Effector memory CD8-positive, alpha-beta T cell (primary cell): ENCODE measurements at regions not wholly inside any gene's neighbourhood (a gene's known extent, or its start where the extent isn't known, plus 50 kb on each side); places are given as distances from the start of the nearest gene placed in this dataset.
"Not testable (repeated sequence)": the region's sequence is repeated elsewhere in the genome, so short reads cannot be mapped to it uniquely, and the experiment has no call there.

ENCODE experiments used
- ATAC-seq: fragments of 150-1000 bp; cut with Tn5 transposase; replicated peaks from 2 replicates; pipeline ENCODE4 v1.10.0; 2021; ENCODE audit warnings: mild to moderate bottlenecking, moderate library complexity
- DNase-seq, 3 experiments: peaks; one replicate each; pipeline ENCODE4 v3.0.0; 2021
- H3K27ac Mint-ChIP-seq, 2 donors: one replicate each; pipeline ENCODE4 v1.8.0; 2022; ENCODE audit warnings: mild to moderate bottlenecking in 2 of 2, mixed read lengths in 2 of 2, moderate library complexity in 2 of 2
- H3K27me3 Mint-ChIP-seq, 2 donors: one replicate each; pipeline ENCODE4 v1.8.0; 2022; ENCODE audit warnings: mixed read lengths in 2 of 2
- H3K36me3 Mint-ChIP-seq: one replicate; pipeline ENCODE4 v1.8.0; 2022; ENCODE audit warnings: mild to moderate bottlenecking, moderate library complexity, mixed read lengths; ENCODE audit not compliant: insufficient read depth
- H3K4me1 Mint-ChIP-seq, 2 donors: one replicate each; pipeline ENCODE4 v1.8.0; 2022; ENCODE audit warnings: low read depth in 2 of 2, mixed read lengths in 2 of 2
- H3K4me3 Mint-ChIP-seq, 2 donors: one replicate each; pipeline ENCODE4 v1.8.0; 2022; ENCODE audit warnings: mild to moderate bottlenecking in 2 of 2, mixed read lengths in 2 of 2, moderate library complexity in 2 of 2
- H3K9me3 Mint-ChIP-seq, 2 donors: one replicate each; pipeline ENCODE4 v1.8.0; 2022; ENCODE audit warnings: mixed read lengths in 2 of 2

GRCh38 chr3:26004172-26004571, 214.3 kb downstream of the OXSM start:
- Mint-ChIP-seq H3K4me3 (no peak overlapping the region), H3K36me3 (no peaks in the 10 kb centered on the region), H3K27ac (no peak overlapping the region)

GRCh38 chr3:26011276-26011675, 221.4 kb downstream of the OXSM start:
- H3K4me1 Mint-ChIP-seq = no peaks in the 10 kb centered on the region
- no peak overlapping the region for H3K4me3 Mint-ChIP-seq
- H3K27me3 Mint-ChIP-seq = no peaks in the 10 kb centered on the region
- H3K9me3 Mint-ChIP-seq = no peaks in the 10 kb centered on the region
- ATAC-seq (no peak), DNase-seq (no peak)
- H3K27ac Mint-ChIP-seq = no peak overlapping the region
- no peaks in the 10 kb centered on the region for H3K36me3 Mint-ChIP-seq

More at GRCh38 chr3:26004172-26004571, 214.3 kb downstream of the OXSM start:
- ATAC-seq (no peak), DNase-seq (no peak)
- no peaks in the 10 kb centered on the region for H3K27me3 Mint-ChIP-seq
- H3K4me1 Mint-ChIP-seq = no peaks in the 10 kb centered on the region
- peaks cover 0 to 2% of the 10 kb centered on the region in 2 donors for H3K9me3 Mint-ChIP-seq

GRCh38 chr3:26012241-26012745, 222.4 kb downstream of the OXSM start:
- Mint-ChIP-seq H3K36me3 (no peaks in the 10 kb centered on the region), H3K27ac (no peak overlapping the region), H3K27me3 (no peaks in the 10 kb centered on the region), H3K9me3 (no peaks in the 10 kb centered on the region), H3K4me1 (no peaks in the 10 kb centered on the region), H3K4me3 (no peak overlapping the region)
- ATAC-seq (no peak), DNase-seq (no peak)

- peaks cover 0 to 3% of the 10 kb centered on the region in 2 donors for H3K9me3 Mint-ChIP-seq
- no peaks in the 10 kb centered on the region for H3K4me1 Mint-ChIP-seq
- no peak overlapping the region for H3K4me3 Mint-ChIP-seq
- ATAC-seq (no peak), DNase-seq (no peak)
- no peak overlapping the region for H3K27ac Mint-ChIP-seq
- no peaks in the 10 kb centered on the region for H3K36me3 Mint-ChIP-seq
- H3K27me3 Mint-ChIP-seq = no peaks in the 10 kb centered on the region
Observed at GRCh38 chr3:26015752-26016151, 225.9 kb downstream of the OXSM start.

GRCh38 chr3:26018889-26019288, 229.0 kb downstream of the OXSM start:
- Mint-ChIP-seq H3K27me3 (no peaks in the 10 kb centered on the region), H3K9me3 (peaks cover 5 to 7% of the 10 kb centered on the region in 2 donors), H3K36me3 (no peaks in the 10 kb centered on the region), H3K4me3 (no peak overlapping the region), H3K4me1 (no peaks in the 10 kb centered on the region), H3K27ac (no peak overlapping the region)
- no peak for DNase-seq
- no peak for ATAC-seq

GRCh38 chr3:26024206-26024605, 234.3 kb downstream of the OXSM start:
- H3K36me3 Mint-ChIP-seq, H3K27ac Mint-ChIP-seq, H3K4me1 Mint-ChIP-seq, DNase-seq, H3K4me3 Mint-ChIP-seq, ATAC-seq: not testable (repeated sequence)
- H3K27me3 Mint-ChIP-seq = peaks cover 0 to 11% of the 10 kb centered on the region in 2 donors
- peaks cover 5 to 19% of the 10 kb centered on the region in 2 donors for H3K9me3 Mint-ChIP-seq

- H3K27ac Mint-ChIP-seq = no peak overlapping the region
- H3K4me3 Mint-ChIP-seq = no peak overlapping the region
- ATAC-seq = no peak
- no peak for DNase-seq
- peaks cover 0 to 11% of the 10 kb centered on the region in 2 donors for H3K27me3 Mint-ChIP-seq
- no peaks in the 10 kb centered on the region for H3K4me1 Mint-ChIP-seq
- H3K9me3 Mint-ChIP-seq = peaks cover 0 to 12% of the 10 kb centered on the region in 2 donors
- H3K36me3 Mint-ChIP-seq = no peaks in the 10 kb centered on the region
Observed at GRCh38 chr3:26029321-26029720, 239.4 kb downstream of the OXSM start.

GRCh38 chr3:26042126-26042525, 252.2 kb downstream of the OXSM start:
- DNase-seq, H3K27ac Mint-ChIP-seq: not testable (repeated sequence)

GRCh38 chr3:26049951-26050350, 260.1 kb downstream of the OXSM start:
- ATAC-seq = no peak

More at GRCh38 chr3:26042126-26042525, 252.2 kb downstream of the OXSM start:
- H3K9me3 Mint-ChIP-seq, H3K36me3 Mint-ChIP-seq, H3K27me3 Mint-ChIP-seq, H3K4me3 Mint-ChIP-seq, ATAC-seq, H3K4me1 Mint-ChIP-seq: not testable (repeated sequence)

GRCh38 chr3:26050776-26051175, 260.9 kb downstream of the OXSM start:
- no peaks in the 10 kb centered on the region for H3K4me1 Mint-ChIP-seq
- no peaks in the 10 kb centered on the region for H3K36me3 Mint-ChIP-seq
- no peak overlapping the region for H3K27ac Mint-ChIP-seq
- no peak for DNase-seq
- no peaks in the 10 kb centered on the region for H3K27me3 Mint-ChIP-seq
- H3K4me3 Mint-ChIP-seq = no peak overlapping the region
- ATAC-seq = no peak
- H3K9me3 Mint-ChIP-seq = no peaks in the 10 kb centered on the region

More at GRCh38 chr3:26049951-26050350, 260.1 kb downstream of the OXSM start:
- Mint-ChIP-seq H3K27me3 (no peaks in the 10 kb centered on the region), H3K4me3 (no peak overlapping the region), H3K27ac (no peak overlapping the region), H3K4me1 (no peaks in the 10 kb centered on the region), H3K36me3 (no peaks in the 10 kb centered on the region), H3K9me3 (no peaks in the 10 kb centered on the region)
- DNase-seq = no peak

GRCh38 chr3:26058901-26059321, 269.0 kb downstream of the OXSM start:
- no peak overlapping the region for H3K4me3 Mint-ChIP-seq
- H3K9me3 Mint-ChIP-seq = peaks cover 1 to 5% of the 10 kb centered on the region in 2 donors
- H3K27ac Mint-ChIP-seq = no peak overlapping the region
- ATAC-seq = no peak
- DNase-seq = no peak
- no peaks in the 10 kb centered on the region for H3K36me3 Mint-ChIP-seq
- no peaks in the 10 kb centered on the region for H3K27me3 Mint-ChIP-seq
- H3K4me1 Mint-ChIP-seq = no peaks in the 10 kb centered on the region

GRCh38 chr3:26061947-26062346, 272.1 kb downstream of the OXSM start:
- no peaks in the 10 kb centered on the region for H3K4me1 Mint-ChIP-seq
- no peaks in the 10 kb centered on the region for H3K36me3 Mint-ChIP-seq
- H3K27me3 Mint-ChIP-seq = no peaks in the 10 kb centered on the region
- no peak overlapping the region for H3K4me3 Mint-ChIP-seq
- peaks cover 1 to 5% of the 10 kb centered on the region in 2 donors for H3K9me3 Mint-ChIP-seq
- ATAC-seq = no peak
- no peak for DNase-seq
- no peak overlapping the region for H3K27ac Mint-ChIP-seq

- Mint-ChIP-seq H3K27ac (no peak overlapping the region), H3K4me3 (no peak overlapping the region), H3K27me3 (no peaks in the 10 kb centered on the region), H3K36me3 (no peaks in the 10 kb centered on the region), H3K4me1 (no peaks in the 10 kb centered on the region), H3K9me3 (peaks cover 0 to 1% of the 10 kb centered on the region in 2 donors)
- no peak for ATAC-seq
- DNase-seq = no peak
Observed at GRCh38 chr3:26064297-26064696, 274.4 kb downstream of the OXSM start.

GRCh38 chr3:26068890-26069289, 279.0 kb downstream of the OXSM start:
- H3K4me3 Mint-ChIP-seq = no peak overlapping the region
- H3K36me3 Mint-ChIP-seq = no peaks in the 10 kb centered on the region

GRCh38 chr3:26070854-26071253, 281.0 kb downstream of the OXSM start:
- ATAC-seq (no peak), DNase-seq (no peak)
- no peaks in the 10 kb centered on the region for H3K9me3 Mint-ChIP-seq
- no peaks in the 10 kb centered on the region for H3K36me3 Mint-ChIP-seq
- no peak overlapping the region for H3K27ac Mint-ChIP-seq
- H3K27me3 Mint-ChIP-seq = no peaks in the 10 kb centered on the region
- H3K4me3 Mint-ChIP-seq = no peak overlapping the region
- H3K4me1 Mint-ChIP-seq = no peaks in the 10 kb centered on the region

More at GRCh38 chr3:26068890-26069289, 279.0 kb downstream of the OXSM start:
- Mint-ChIP-seq H3K27ac (no peak overlapping the region), H3K27me3 (no peaks in the 10 kb centered on the region), H3K4me1 (no peaks in the 10 kb centered on the region), H3K9me3 (no peaks in the 10 kb centered on the region)
- ATAC-seq (no peak), DNase-seq (no peak)
